HG02623 (cell line): ENCODE measurements at regions not wholly inside any gene's neighbourhood (a gene's known extent, or its start where the extent isn't known, plus 50 kb on each side); places are given as distances from the start of the nearest gene placed in this dataset.
"Not testable (repeated sequence)": the region's sequence is repeated elsewhere in the genome, so short reads cannot be mapped to it uniquely, and the experiment has no call there.

Source experiments
- ATAC-seq: cut with Tn5 transposase; IDR thresholded peaks from one replicate; pipeline ENCODE4 v1.9.1; 2021; ENCODE audit warnings: moderate library complexity; ENCODE audit not compliant: unreplicated experiment

DNA sequence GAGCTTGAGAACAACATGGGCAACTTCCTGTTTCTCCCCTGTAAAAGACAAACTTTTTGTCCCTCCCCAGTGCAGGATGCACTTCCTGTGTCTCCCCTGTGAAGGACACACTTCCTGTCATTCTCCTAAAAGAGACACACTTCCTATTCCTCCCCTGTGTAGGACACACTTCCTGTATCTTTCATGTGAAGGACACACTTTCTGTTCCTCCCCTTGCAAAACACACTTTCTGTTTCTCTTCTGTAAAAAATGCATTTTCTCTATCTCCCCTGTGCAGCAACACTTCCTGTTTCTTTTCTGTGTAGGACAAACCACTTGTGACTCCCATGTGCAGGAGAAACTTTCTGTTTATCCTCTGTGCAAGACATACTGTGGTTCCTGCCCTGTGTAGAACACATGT lies 488.6 kb upstream of the USP9Y start:
- no peak for ATAC-seq

GRCh38 chrY:12215564-12216022 lies 485.4 kb upstream of the USP9Y start:
- ATAC-seq = no peak

DNA sequence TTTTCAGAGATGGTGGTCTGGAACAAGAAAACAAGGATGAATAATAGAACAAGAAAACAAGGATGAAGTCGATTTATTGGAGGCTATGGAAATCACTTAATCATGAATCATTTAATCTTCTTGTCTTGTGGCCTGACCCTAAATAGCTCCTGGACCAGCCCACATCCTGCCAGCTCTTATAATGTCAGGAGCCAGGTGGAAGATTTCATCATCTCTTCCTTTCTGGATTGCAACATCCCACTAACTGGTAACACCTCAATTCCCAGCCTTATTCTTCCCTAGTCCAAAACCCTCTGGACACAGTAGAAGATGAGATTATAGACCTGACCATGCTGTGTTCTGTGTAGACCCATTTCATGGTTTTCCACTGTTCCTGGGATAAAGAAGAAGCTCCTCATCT lies 470.1 kb upstream of the USP9Y start:
- ATAC-seq = no peak

- ATAC-seq = no peak
Observed at GRCh38 chrY:12236399-12236798, 464.6 kb upstream of the USP9Y start.

- not testable (repeated sequence) for ATAC-seq
Observed at GRCh38 chrY:12240326-12240725, 460.7 kb upstream of the USP9Y start.

- ATAC-seq = no peak
Observed at GRCh38 chrY:12244146-12244545, 456.9 kb upstream of the USP9Y start.

- ATAC-seq = no peak
Observed at GRCh38 chrY:12253756-12254155, 447.3 kb upstream of the USP9Y start.

GRCh38 chrY:12271162-12271561 lies 429.9 kb upstream of the USP9Y start:
- no peak for ATAC-seq

GRCh38 chrY:12285608-12286007 lies 415.4 kb upstream of the USP9Y start:
- no peak for ATAC-seq

DNA sequence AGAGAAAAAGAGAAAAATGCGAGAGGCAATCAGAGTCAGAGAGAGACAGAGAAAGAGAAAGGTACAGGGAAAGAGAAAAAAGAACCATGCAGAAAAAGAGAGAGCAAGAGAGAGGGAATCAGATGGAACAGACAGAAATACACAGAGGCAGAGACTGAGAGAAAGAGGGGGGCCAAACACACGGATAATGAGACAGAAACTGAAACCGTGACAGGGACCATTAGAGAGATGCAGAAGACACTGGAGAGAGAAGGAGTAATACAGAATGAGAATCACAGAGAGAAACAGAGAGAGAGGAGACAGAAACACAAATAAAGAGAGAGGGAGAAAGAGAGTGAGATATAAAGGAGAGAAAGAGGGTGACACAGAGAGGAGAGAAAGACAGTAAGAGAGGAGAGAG lies 412.1 kb upstream of the USP9Y start:
- no peak for ATAC-seq

DNA sequence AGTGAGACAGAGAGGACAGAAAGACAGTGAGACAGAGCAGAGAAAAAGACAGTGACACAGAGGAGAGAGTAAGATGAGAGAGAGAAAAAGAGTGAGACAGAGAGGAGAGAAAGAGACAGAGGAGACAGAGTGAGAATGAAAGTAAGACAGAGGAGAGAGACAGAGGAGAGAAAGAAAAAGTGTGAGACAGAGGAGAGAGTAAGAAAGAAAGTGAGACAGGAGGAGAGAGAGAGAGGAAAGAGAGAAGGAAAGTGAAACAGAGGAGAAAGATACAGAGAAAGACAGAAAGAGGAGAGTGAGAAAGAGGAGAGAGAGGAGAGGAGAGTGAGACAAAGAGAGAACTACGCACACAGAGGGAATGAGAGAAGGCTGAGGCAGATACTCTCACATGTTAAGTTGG lies 411.6 kb upstream of the USP9Y start:
- no peak for ATAC-seq

GRCh38 chrY:12292542-12292941 lies 408.5 kb upstream of the USP9Y start:
- no peak for ATAC-seq

DNA sequence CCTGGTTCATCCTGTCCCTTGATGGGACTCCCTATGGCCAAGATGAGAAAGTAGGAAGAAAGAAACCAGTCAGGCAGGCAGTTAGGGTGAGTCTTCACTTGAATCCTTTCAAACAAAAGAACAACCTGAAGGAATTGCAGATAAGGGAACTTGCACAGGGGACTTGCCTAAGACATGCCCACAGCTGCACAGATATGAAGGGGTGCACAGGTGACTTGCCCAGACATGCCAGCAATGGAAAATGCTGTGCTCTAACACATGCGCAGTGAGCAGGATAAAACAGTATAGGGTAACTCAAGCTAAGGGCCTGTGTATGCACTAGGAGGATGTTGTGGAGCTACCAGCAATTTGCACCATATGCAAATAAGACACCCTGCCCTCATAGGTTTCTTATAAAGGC lies 404.6 kb upstream of the USP9Y start:
- no peak for ATAC-seq

DNA sequence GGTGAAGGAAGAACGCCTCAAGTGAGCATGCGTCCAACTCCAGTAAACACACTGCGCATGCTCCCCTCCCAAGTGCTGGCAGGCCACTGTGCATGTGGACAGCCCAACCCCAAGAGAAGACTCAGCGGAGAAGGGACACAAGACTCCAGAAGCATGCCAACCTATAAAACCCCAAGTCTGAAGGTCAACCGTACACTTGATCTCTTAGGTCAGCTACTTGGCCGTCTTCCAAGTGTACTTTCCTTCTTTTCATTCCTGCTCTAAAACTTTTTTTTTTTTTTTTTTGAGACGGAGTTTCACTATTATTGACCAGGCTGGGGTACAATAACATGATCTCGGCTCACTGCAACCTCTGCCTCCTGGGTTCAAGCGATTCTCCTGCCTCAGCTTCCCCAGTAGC lies 401.2 kb upstream of the USP9Y start:
- ATAC-seq = not testable (repeated sequence)

DNA sequence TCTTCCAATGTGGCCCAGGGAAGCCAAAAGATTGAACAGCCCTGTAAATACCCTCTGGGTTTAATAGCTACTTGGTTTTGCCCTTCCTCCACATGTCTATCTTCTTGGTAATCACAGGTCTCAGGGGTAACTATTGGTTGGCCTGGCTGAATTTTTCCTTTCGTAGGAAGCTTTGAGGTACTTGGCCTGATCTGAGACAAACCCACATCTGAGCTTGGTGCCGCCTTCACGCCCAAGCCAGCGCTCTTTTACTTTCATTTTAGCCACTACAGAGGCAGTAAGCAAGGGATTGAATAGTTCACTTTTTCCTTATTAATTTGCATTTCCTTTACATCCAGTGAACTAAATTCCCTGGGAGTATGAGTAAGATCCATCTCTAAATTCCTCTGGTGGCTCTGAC lies 397.6 kb upstream of the USP9Y start:
- ATAC-seq = no peak

DNA sequence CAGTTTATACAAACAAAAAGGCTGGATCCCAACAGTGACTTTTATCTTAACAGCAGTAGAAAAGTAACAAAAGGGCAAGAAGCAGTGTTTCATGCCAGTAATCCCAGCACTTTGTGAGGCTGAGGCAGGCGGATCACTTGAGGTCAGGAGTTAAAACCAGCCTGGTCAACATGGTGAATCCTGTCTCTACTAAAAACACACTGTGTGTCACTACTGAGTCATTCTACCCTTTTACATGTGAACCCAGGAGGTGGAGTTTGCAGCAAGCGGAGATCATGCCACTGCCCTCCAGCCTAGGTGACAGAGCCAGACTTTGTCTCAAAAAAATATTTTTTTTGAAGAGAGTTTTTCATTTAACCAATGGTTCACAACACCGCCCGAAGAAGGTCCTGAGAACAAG lies 395.6 kb upstream of the USP9Y start:
- ATAC-seq = no peak

- ATAC-seq = no peak
Observed at GRCh38 chrY:12309212-12309611, 391.8 kb upstream of the USP9Y start.

DNA sequence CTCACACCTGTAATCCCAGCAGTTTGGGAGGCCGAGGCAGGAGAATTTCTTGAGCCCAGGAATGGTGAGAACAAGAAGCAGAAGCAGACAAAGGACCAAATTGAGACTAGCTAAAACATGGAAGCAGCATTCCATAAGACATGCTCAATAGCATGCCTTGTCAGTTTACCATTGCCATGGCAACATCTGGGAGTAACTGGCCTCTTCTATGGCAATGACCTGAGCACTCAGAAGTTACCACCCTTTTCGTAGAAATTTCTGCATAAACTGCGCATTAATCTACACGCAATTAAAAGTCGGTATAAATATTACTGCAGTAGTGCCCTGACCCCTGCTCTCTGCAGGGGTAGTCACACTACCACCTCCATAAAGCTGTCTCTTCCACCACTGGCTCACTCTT lies 390.2 kb upstream of the USP9Y start:
- no peak for ATAC-seq

DNA sequence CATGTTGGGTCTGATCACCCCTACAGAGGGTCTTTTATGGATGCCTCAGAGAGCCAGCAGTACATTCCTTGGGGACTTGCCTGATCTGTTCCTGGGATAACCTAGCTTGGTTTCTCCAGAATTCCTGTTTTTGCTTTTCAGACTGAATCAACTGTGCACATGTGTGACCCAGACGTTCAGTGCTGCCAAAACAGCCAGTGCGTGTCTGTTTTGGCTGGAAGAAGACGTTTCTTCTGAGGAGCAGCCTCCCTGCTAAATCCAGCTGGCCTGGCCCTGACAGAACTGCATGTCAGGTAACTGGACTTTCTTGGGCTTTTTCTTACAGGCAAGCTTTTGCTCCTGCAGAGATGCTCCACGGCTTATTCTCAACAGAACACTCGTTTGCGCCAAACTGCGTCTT lies 373.3 kb upstream of the USP9Y start:
- ATAC-seq = no peak

GRCh38 chrY:12331917-12332316 lies 369.1 kb upstream of the USP9Y start:
- ATAC-seq = not testable (repeated sequence)

- no peak for ATAC-seq
Observed at GRCh38 chrY:12343211-12343610, 357.8 kb upstream of the USP9Y start.

- ATAC-seq = no peak
Observed at GRCh38 chrY:12348181-12348580, 352.9 kb upstream of the USP9Y start.

GRCh38 chrY:12357204-12357603 lies 343.8 kb upstream of the USP9Y start:
- ATAC-seq = no peak

DNA sequence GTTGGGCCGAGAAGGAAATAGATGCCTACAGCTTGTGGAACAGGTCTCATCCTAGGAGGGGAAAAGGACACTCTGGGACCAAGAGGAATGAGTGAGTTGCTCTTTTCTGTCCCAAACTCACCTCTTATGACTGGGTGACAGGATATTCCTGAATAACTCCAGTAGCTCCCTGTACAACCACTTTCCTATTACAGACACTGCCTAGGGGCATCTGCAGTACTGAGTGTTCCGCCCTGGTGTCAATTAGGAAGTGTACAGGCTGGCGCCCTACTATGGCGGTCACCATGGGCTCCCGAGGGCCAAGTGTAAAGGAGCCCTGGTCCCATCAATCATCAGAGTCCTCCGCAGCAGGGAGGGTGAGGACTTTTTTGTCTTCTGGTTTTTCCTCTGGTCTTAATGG lies 343.4 kb upstream of the USP9Y start:
- no peak for ATAC-seq
